ENCODE measurements at regions not wholly inside any gene's neighbourhood (a gene's known extent, or its start where the extent isn't known, plus 50 kb on each side); places are given as distances from the start of the nearest gene placed in this dataset.
"Not testable (repeated sequence)": the region's sequence is repeated elsewhere in the genome, so short reads cannot be mapped to it uniquely, and the experiment has no call there.

- DNase-seq (ENCODE audit: low spot score) = no peak
These were observed 420.2 kb upstream of the TMTC1 start for GRCh38 chr12:30203981-30204380.

- no peak for DNase-seq (ENCODE audit: low spot score)
These were observed 418.9 kb upstream of the TMTC1 start for GRCh38 chr12:30202521-30203254.

- no peak for DNase-seq (ENCODE audit: low spot score)
These were observed 417.8 kb upstream of the TMTC1 start for GRCh38 chr12:30201301-30202160.

GRCh38 chr12:30200864-30201263, 417.1 kb upstream of the TMTC1 start:
- no peak for DNase-seq (ENCODE audit: low spot score)

- no peak for DNase-seq (ENCODE audit: low spot score)
These were observed 413.8 kb upstream of the TMTC1 start for GRCh38 chr12:30197392-30198057.

GRCh38 chr12:30191696-30192455, 408.1 kb upstream of the TMTC1 start:
- DNase-seq (ENCODE audit: low spot score) = no peak

- DNase-seq (ENCODE audit: low spot score) = no peak
These were observed 405.0 kb upstream of the TMTC1 start for GRCh38 chr12:30188602-30189326.

GRCh38 chr12:30187426-30187825, 403.7 kb upstream of the TMTC1 start:
- no peak for DNase-seq (ENCODE audit: low spot score)

- no peak for DNase-seq (ENCODE audit: low spot score)
These were observed 397.6 kb upstream of the TMTC1 start for GRCh38 chr12:30181334-30181733.

- DNase-seq (ENCODE audit: low spot score) = no peak
These were observed 396.9 kb upstream of the TMTC1 start for GRCh38 chr12:30180602-30181001.

GRCh38 chr12:30178916-30179315, 395.2 kb upstream of the TMTC1 start:
- DNase-seq (ENCODE audit: low spot score) = no peak

GRCh38 chr12:30169839-30170591, 386.3 kb upstream of the TMTC1 start:
- no peak for DNase-seq (ENCODE audit: low spot score)

- DNase-seq (ENCODE audit: low spot score) = no peak
These were observed 382.5 kb upstream of the TMTC1 start for GRCh38 chr12:30166006-30166795.

- DNase-seq (ENCODE audit: low spot score) = no peak
These were observed 380.9 kb upstream of the TMTC1 start for GRCh38 chr12:30164382-30165318.

- DNase-seq (ENCODE audit: low spot score) = not testable (repeated sequence)
These were observed 373.1 kb upstream of the TMTC1 start for GRCh38 chr12:30156833-30157232.

- peak; percentile 62 for DNase-seq (ENCODE audit: low spot score)
These were observed 371.4 kb upstream of the TMTC1 start for GRCh38 chr12:30155001-30155730.

- DNase-seq (ENCODE audit: low spot score) = no peak
These were observed 370.2 kb upstream of the TMTC1 start for GRCh38 chr12:30153981-30154380.

GRCh38 chr12:30152705-30153104, 369.0 kb upstream of the TMTC1 start:
- DNase-seq (ENCODE audit: low spot score) = no peak
